HUES48 (cell line): ENCODE measurements at regions not wholly inside any gene's neighbourhood (a gene's known extent, or its start where the extent isn't known, plus 50 kb on each side); places are given as distances from the start of the nearest gene placed in this dataset.

Source experiments
- H3K27ac ChIP-seq: one replicate; pipeline ENCODE4 v1.7.0; 2013; ENCODE audit warnings: low read depth, low read length, inconsistent platforms
- H3K27me3 ChIP-seq: 2 replicates; pipeline ENCODE4 v1.6.1; 2013; ENCODE audit warnings: mild to moderate bottlenecking, low read length; ENCODE audit not compliant: control insufficient read depth, insufficient read depth
- H3K36me3 ChIP-seq: 2 replicates; pipeline ENCODE4 v1.6.1; 2013; ENCODE audit warnings: low read length; ENCODE audit not compliant: control insufficient read depth, insufficient read depth
- H3K4me1 ChIP-seq: 2 replicates; pipeline ENCODE4 v1.6.1; 2013; ENCODE audit warnings: mild to moderate bottlenecking, low read length; ENCODE audit not compliant: control insufficient read depth, insufficient read depth
- H3K4me3 ChIP-seq: 2 replicates; pipeline ENCODE4 v1.5.1; 2013; ENCODE audit warnings: mild to moderate bottlenecking, low read depth, low read length
- H3K9ac ChIP-seq: 2 replicates; pipeline ENCODE4 v1.6.1; 2013; ENCODE audit warnings: mild to moderate bottlenecking, low read depth, low read length, moderate library complexity
- H3K9me3 ChIP-seq: 2 replicates; pipeline ENCODE4 v1.6.1; 2013; ENCODE audit warnings: low read length; ENCODE audit not compliant: control insufficient read depth, insufficient read depth

DNA sequence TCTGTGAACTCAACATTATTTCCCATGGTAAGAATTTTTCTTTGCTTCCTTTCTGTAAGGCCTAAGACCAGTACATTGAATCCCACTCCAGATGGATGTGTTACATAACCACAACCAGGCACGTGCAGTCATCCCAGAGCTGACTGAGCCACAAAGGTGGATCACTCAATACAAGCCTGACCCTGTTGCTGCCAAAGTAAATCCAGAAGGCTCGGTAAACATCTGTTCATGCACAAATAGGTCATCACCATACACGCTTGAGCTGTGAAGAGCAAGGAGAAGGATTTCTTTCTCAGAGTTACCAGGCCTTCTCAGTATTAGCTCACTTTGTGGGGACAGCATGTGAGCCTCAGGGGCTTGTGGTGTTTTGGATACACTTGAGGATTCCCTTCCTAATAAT is 791.4 kb upstream of the FANCL start:
- no peaks in the 10 kb centered on the region for H3K36me3 ChIP-seq
- no peak overlapping the region for H3K4me3 ChIP-seq
- no peak overlapping the region for H3K9ac ChIP-seq
- no peak overlapping the region for H3K27ac ChIP-seq
- H3K27me3 ChIP-seq = no peaks in the 10 kb centered on the region
- no peaks in the 10 kb centered on the region for H3K9me3 ChIP-seq
- no peaks in the 10 kb centered on the region for H3K4me1 ChIP-seq

DNA sequence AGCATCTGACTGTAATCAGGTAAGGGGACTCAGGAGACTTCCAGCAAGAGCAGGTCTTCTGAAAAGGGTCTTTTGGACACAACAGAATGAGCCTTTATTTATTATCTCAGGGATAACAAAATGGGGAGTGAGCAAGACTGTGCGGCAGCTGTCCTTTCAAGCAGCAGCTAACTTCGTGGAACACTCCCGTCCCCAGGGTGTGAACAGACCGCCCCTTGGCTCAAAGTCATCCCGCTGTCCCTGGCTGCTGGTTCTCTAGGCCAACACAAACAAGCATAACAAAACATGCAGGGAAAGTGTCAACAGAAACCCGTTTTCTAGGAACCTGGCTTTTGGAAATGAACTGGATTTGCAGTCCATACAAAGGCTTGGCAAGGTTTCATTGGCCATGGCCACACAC is 787.9 kb upstream of the FANCL start:
- Histone ChIP-seq H3K27ac (no peak overlapping the region), H3K9me3 (no peaks in the 10 kb centered on the region), H3K9ac (no peak overlapping the region), H3K27me3 (no peaks in the 10 kb centered on the region), H3K4me1 (no peaks in the 10 kb centered on the region), H3K4me3 (no peak overlapping the region), H3K36me3 (no peaks in the 10 kb centered on the region)

DNA sequence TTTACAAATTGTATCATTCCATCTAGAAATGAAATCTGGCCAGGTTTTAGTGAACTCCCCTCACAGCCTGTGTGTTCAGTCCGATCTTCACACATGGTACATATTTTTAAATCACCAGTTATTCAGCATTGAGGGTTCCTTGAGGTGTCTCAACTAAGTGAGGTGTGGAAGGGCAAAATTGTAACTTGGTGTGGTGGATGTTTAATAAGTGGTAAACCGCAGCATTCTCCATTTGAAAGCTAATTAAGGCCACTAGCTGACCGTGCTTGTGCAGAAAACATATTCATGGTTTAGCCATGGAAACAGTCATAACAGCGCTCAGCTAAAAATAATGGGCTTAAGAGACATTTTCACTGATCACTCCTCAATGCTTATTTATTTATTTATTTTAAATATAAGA is 786.2 kb upstream of the FANCL start:
- Histone ChIP-seq H3K4me1 (no peaks in the 10 kb centered on the region), H3K36me3 (no peaks in the 10 kb centered on the region), H3K4me3 (no peak overlapping the region), H3K9me3 (no peaks in the 10 kb centered on the region), H3K9ac (no peak overlapping the region), H3K27ac (no peak overlapping the region), H3K27me3 (no peaks in the 10 kb centered on the region)

DNA sequence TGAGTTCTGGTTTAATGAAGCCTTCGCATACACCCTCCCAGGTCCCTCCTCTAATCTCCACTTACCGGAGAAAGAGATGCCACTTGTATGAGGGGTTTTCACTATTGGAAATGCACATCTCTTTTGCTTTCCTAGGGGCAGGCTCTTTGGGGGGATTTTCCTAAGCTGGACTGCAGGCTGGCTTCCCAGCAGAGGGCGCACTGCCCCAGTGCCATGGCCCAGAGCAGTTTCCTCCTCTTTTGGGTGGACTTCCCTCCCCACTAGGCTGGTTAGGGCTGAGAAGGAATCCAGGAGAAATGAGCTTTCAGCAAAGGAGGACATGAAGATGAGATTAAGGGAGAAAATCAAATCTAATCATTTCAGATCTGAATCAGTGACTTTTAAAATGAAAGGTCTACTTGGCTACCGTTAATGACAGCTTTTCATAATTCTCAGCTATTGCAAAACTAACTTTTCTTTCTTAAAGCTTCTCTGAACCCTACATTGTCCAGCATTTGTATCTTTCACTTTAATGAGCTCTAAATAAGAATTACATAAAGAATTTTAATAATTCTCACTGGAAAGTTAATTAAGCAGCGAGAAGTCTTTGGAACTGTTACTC is 784.1 kb upstream of the FANCL start:
- H3K27me3 ChIP-seq = no peaks in the 10 kb centered on the region
- H3K36me3 ChIP-seq = no peaks in the 10 kb centered on the region
- no peak overlapping the region for H3K4me3 ChIP-seq
- no peaks in the 10 kb centered on the region for H3K9me3 ChIP-seq
- no peak overlapping the region for H3K27ac ChIP-seq
- H3K4me1 ChIP-seq = no peaks in the 10 kb centered on the region
- no peak overlapping the region for H3K9ac ChIP-seq

DNA sequence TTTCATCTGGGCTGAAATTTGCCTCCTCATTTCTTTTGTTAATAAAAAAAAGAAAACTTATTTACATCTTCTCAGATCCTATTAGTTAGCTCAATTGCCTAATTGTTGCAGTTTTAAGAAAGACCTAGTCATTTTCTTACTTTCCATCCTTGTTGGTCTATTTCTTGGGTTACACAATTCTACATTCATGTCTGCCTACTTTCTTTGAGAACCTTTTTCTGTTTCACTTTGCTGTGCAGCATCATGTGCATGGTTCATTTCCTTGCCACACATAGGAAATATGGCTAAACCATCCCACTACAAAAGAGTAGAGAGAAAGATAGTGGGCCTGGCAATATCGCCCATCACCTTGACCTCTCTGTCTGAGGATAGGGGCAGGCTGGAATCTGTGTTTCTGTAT is 780.7 kb upstream of the FANCL start:
- Histone ChIP-seq H3K27ac (no peak overlapping the region), H3K36me3 (no peaks in the 10 kb centered on the region), H3K9ac (no peak overlapping the region), H3K9me3 (no peaks in the 10 kb centered on the region), H3K4me3 (no peak overlapping the region), H3K4me1 (no peaks in the 10 kb centered on the region), H3K27me3 (no peaks in the 10 kb centered on the region)

DNA sequence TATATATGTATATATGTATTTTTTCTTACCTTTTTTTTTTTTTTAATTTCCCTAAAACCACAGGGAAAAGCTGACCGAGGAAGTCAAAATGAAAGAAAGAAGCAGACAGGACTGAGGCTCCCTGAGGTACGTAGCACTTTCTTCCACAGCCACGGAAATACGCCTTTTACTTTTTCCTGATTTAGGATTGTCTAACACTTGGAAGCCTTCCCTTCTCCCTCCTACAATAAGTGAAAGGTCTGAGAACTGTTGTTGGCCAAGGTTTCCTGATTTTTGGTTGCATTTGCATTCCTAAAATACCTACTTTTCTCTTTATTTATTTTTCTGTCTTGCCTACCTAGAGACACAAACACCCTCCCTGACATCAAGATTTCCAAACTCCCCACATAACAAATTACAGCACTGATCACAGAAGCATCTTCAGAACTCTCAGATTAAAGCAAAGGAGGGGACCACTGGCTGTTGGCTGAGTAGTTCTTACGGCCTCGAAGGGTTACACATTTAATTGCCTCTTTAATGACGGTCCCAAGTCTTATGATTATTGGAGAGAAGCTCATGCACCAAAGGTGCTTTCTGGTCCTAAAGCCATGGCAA is 778.5 kb upstream of the FANCL start:
- H3K27me3 ChIP-seq = no peaks in the 10 kb centered on the region
- 0 out of 2 replicates have a peak, but pooled peaks cover 3% of the 10 kb centered on the region for H3K9me3 ChIP-seq
- no peak overlapping the region for H3K4me3 ChIP-seq
- no peaks in the 10 kb centered on the region for H3K4me1 ChIP-seq
- no peak overlapping the region for H3K9ac ChIP-seq
- H3K27ac ChIP-seq = no peak overlapping the region
- no peaks in the 10 kb centered on the region for H3K36me3 ChIP-seq

DNA sequence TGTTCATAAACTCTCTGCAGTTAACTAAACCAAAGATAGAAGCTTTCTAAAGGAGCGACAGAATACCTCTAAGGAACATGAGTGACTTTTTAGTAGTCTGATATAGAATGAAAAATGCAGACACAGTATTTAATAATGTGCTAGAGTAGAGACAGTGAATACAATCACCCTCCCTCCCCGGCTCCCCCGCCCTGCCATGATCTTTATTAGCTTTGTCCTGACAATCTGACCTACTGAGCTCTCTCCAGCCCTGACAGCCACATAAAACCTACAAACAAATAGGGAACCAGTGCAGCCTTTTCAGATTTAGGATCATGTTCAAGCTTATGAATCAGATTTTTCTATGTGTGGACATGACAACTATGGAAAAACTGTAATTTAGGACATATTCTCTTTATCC is 777.6 kb upstream of the FANCL start:
- Histone ChIP-seq H3K9ac (no peak overlapping the region), H3K4me1 (no peaks in the 10 kb centered on the region), H3K4me3 (no peak overlapping the region), H3K9me3 (0 out of 2 replicates have a peak, but pooled peaks cover 8% of the 10 kb centered on the region), H3K27ac (no peak overlapping the region), H3K36me3 (no peaks in the 10 kb centered on the region), H3K27me3 (no peaks in the 10 kb centered on the region)

DNA sequence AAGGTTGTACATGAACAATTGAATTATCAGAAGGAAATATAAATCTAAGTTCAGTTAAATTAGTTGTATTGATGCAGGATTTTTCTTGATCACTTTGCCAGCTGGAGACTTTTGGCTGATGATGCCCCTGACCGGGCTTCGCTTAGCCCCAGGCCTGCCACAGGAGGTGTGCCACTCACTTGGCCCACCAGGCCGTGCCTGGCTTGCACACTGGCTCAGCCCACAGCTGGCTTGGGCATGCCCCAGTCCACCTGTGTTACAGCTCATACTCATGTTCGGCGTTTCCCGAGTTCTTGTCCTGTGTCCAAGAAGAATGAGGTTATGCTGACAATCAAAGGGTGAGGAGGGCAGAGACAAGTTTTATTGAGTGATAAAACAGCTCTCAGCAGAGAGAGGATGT is 773.9 kb upstream of the FANCL start:
- Histone ChIP-seq H3K27ac (no peak overlapping the region), H3K36me3 (no peaks in the 10 kb centered on the region), H3K27me3 (no peaks in the 10 kb centered on the region), H3K4me3 (no peak overlapping the region), H3K9ac (no peak overlapping the region), H3K9me3 (0 out of 2 replicates have a peak, but pooled peaks cover 8% of the 10 kb centered on the region), H3K4me1 (no peaks in the 10 kb centered on the region)

DNA sequence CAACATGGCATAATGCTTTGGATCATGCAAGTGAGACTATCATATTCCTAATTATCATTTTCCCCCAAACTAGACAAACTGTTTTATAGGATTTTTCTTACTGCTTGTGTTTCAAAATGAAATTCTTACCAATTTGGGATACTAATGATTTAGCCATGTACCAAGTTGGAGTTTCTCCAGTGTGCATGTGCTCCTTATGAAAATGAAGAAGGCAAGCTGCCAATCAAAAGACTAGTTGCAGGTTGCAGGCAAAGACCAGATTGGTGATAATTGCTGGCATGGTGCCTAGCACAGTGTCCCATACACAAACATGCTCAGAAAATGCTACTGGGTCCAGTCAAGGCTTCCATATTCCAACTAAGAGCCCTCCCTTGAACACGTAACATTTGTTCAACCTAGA is 771.8 kb upstream of the FANCL start:
- Histone ChIP-seq H3K27me3 (no peaks in the 10 kb centered on the region), H3K4me3 (no peak overlapping the region), H3K36me3 (no peaks in the 10 kb centered on the region), H3K9me3 (0 out of 2 replicates have a peak, but pooled peaks cover 8% of the 10 kb centered on the region), H3K9ac (no peak overlapping the region), H3K27ac (no peak overlapping the region), H3K4me1 (no peaks in the 10 kb centered on the region)

DNA sequence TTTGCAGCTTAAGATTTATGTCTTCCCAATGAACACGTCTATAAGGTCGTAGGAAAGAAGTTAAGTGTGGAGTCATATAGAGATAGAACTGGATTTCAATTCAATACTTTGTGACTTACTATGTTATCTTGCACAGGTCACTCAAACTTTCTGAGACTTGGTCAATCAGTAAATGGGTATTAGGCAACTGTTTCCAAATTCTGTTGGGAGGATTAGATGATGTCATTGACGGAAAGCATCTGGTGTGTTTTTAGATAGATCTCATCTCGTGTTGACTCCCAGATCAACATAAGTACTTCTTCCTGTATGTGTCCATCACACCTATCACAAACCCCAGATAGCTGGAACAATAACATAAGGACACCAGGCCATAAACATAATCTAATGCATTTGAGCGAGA is 771.1 kb upstream of the FANCL start:
- no peaks in the 10 kb centered on the region for H3K36me3 ChIP-seq
- H3K4me3 ChIP-seq = no peak overlapping the region
- H3K27ac ChIP-seq = no peak overlapping the region
- no peak overlapping the region for H3K9ac ChIP-seq
- H3K27me3 ChIP-seq = no peaks in the 10 kb centered on the region
- H3K4me1 ChIP-seq = no peaks in the 10 kb centered on the region
- H3K9me3 ChIP-seq = 0 out of 2 replicates have a peak, but pooled peaks cover 8% of the 10 kb centered on the region

DNA sequence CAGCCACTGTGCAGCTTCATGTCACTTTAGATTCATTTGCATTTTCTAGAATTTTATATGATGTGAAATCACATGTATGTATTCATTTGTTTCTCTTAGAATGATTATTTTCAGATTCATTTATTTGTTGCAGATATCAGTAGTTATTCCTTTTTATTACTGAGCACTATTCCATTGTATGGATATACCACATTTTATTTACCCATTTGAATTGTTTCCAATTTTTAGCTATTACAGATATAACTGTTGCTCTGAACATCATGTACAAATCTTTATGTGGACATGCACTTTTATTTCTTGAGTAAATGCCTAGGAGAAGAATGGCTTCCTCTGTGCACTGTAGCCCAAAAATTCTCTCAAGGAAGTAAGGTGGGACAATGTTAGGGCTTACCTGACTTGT is 767.8 kb upstream of the FANCL start:
- Histone ChIP-seq H3K9me3 (no peaks in the 10 kb centered on the region), H3K4me3 (no peak overlapping the region), H3K4me1 (peaks cover 9% of the 10 kb centered on the region), H3K9ac (no peak overlapping the region), H3K27ac (no peak overlapping the region), H3K36me3 (no peaks in the 10 kb centered on the region), H3K27me3 (no peaks in the 10 kb centered on the region)
